ENCODE measurements at regions not wholly inside any gene's neighbourhood (a gene's known extent, or its start where the extent isn't known, plus 50 kb on each side); places are given as distances from the start of the nearest gene placed in this dataset.

GRCh38 chr6:92770540-92770939, 648.8 kb downstream of the EPHA7 start:
- Histone ChIP-seq H3K4ac (replicated peaks; ENCODE audit: insufficient read length, low read depth, low read length) (no peak overlapping the region), H2BK5ac (ENCODE audit: low read depth, low read length) (no peak overlapping the region), H3K9ac (replicated peaks in 1 of 4; ENCODE audit: extremely low read depth in 1 of 4, low read depth in 3 of 4, low read length in 3 of 4) (no peak overlapping the region; a peak in 1 of 7 replicates), H3K23ac (ENCODE audit: insufficient read length) (no peak overlapping the region), H3K36me3 (ENCODE audit: control insufficient read depth in 2 of 4, insufficient read depth in 4 of 4, low read length in 3 of 4) (no peaks in the 10 kb centered on the region), H3K56ac (replicated peaks; ENCODE audit: insufficient read length, low read depth, low read length) (no peak overlapping the region), H2BK15ac (ENCODE audit: low read length) (no peak overlapping the region), H2BK20ac (ENCODE audit: low read length) (no peak overlapping the region), H2BK120ac (replicated peaks; ENCODE audit: low read depth, low read length) (no peak overlapping the region), H3K27ac (ENCODE audit: low read depth, low read length) (no peak overlapping the region), H3K27me3 (replicated peaks in 1 of 4; ENCODE audit: control insufficient read depth in 3 of 4, extremely low read depth in 1 of 4, insufficient read depth in 3 of 4, low read length in 3 of 4) (no peaks in the 10 kb centered on the region), H3K18ac (ENCODE audit: extremely low read depth, low read length) (no peak overlapping the region), H3K4me1 (replicated peaks in 1 of 4; ENCODE audit: control insufficient read depth in 3 of 4, insufficient read depth in 4 of 4, low read length in 3 of 4) (no peaks in the 10 kb centered on the region), H3K23me2 (ENCODE audit: low read depth, low read length) (no peaks in the 10 kb centered on the region), H4K20me1 (replicated peaks in 1 of 2; ENCODE audit: control insufficient read depth in 1 of 2, insufficient read depth in 2 of 2, low read length in 2 of 2) (no peaks in the 10 kb centered on the region), H4K91ac (replicated peaks; ENCODE audit: insufficient read length, low read length) (no peak overlapping the region), H3K9me3 (ENCODE audit: insufficient read depth in 2 of 2, low read depth in 1 of 2, low read length in 1 of 2) (no peaks in the 10 kb centered on the region), H4K8ac (ENCODE audit: extremely low read depth, insufficient read depth, low read length) (no peak overlapping the region), H3K4me3 (ENCODE audit: extremely low read depth in 1 of 4, insufficient read depth in 2 of 4, low read depth in 3 of 4, low read length in 4 of 4) (no peak overlapping the region), H3K79me2 (ENCODE audit: control insufficient read depth in 1 of 2, insufficient read depth in 2 of 2, low read length in 2 of 2) (no peaks in the 10 kb centered on the region), H2BK12ac (ENCODE audit: low read depth, low read length) (no peak overlapping the region), H2AK5ac (ENCODE audit: low read depth, low read length) (no peak overlapping the region), H3K4me2 (ENCODE audit: insufficient read depth in 1 of 2, low read depth in 2 of 2, low read length in 2 of 2) (no peak overlapping the region), H4K5ac (ENCODE audit: insufficient read length, low read depth, low read length) (no peak overlapping the region), H2AFZ (ENCODE audit: low read length) (no peak overlapping the region), H3K14ac (ENCODE audit: insufficient read length) (no peak overlapping the region), H3K79me1 (ENCODE audit: low read depth, low read length) (no peaks in the 10 kb centered on the region)
- no peak for DNase-seq (ENCODE audit: low read depth in 1 of 2, low spot score in 2 of 2)
- 90% methylated on average over 5 of the region's 5 CpGs; no CpG with 5 or more reads in 1 of the 2 experiments for WGBS, 2 experiments (ENCODE audit: extremely low coverage in 1 of 2, insufficient coverage in 1 of 2, insufficient read length in 1 of 2, insufficient replicate concordance in 2 of 2, low coverage in 1 of 2, low lambda C conversion rate in 2 of 2, missing lambda C conversion rate in 1 of 2)
- ChIA-PET POLR2A (ENCODE audit: partially characterized antibody) (no interaction called here), CTCF (ENCODE audit: partially characterized antibody) (no interaction called here)
- FAIRE-seq = no peak
- TF ChIP-seq POLR2A (IDR thresholded peaks at IDR 0.05; ENCODE audit: control extremely low read depth in 1 of 2, low read depth in 2 of 2, low read length in 2 of 2) (no peak), BRCA1 (IDR thresholded peaks at IDR 0.05; ENCODE audit: low read depth, low read length) (no peak), POLR2AphosphoS5 (IDR thresholded peaks at IDR 0.05; ENCODE audit: low read depth, low read length) (no peak), CHD1 (IDR thresholded peaks at IDR 0.05; ENCODE audit: low read depth, low read length) (no peak), SIX5 (IDR thresholded peaks at IDR 0.05; ENCODE audit: low read depth, low read length) (no peak), TEAD4 (IDR thresholded peaks at IDR 0.05; ENCODE audit: low read depth, low read length) (no peak), GABPA (IDR thresholded peaks at IDR 0.05; ENCODE audit: borderline replicate concordance, insufficient read depth, low read length) (no peak)

All from H1 (cell line).